IPS-20b (cell line): ENCODE measurements at regions not wholly inside any gene's neighbourhood (a gene's known extent, or its start where the extent isn't known, plus 50 kb on each side); places are given as distances from the start of the nearest gene placed in this dataset.
A peak's percentile ranks its signal among the peaks of the same experiment; 100 is the strongest.

Experiments
- H3K27ac ChIP-seq: one replicate; pipeline ENCODE4 v1.5.1; 2013; ENCODE audit warnings: low read length
- H3K27me3 ChIP-seq: 2 replicates; pipeline ENCODE4 v1.6.1; 2013; ENCODE audit warnings: mild to moderate bottlenecking, low read length, inconsistent platforms; ENCODE audit not compliant: insufficient read depth
- H3K36me3 ChIP-seq: 2 replicates; pipeline ENCODE4 v1.6.1; 2013; ENCODE audit warnings: low read depth, mild to moderate bottlenecking, inconsistent platforms, low read length, moderate library complexity; ENCODE audit not compliant: insufficient read depth
- H3K4me1 ChIP-seq: 2 replicates; pipeline ENCODE4 v1.6.1; 2013; ENCODE audit warnings: mild to moderate bottlenecking, control low read depth, inconsistent platforms, low read length, moderate library complexity; ENCODE audit not compliant: insufficient read depth
- H3K4me3 ChIP-seq: 2 replicates; pipeline ENCODE4 v1.5.1; 2013; ENCODE audit warnings: mild to moderate bottlenecking, low read length, inconsistent platforms
- H3K9ac ChIP-seq: 2 replicates; pipeline ENCODE4 v1.6.1; 2013; ENCODE audit warnings: low read depth, mild to moderate bottlenecking, inconsistent platforms, low read length, moderate library complexity
- H3K9me3 ChIP-seq: 2 replicates; pipeline ENCODE4 v1.6.1; 2013; ENCODE audit warnings: mild to moderate bottlenecking, low read depth, low read length, inconsistent platforms; ENCODE audit not compliant: insufficient read depth

DNA sequence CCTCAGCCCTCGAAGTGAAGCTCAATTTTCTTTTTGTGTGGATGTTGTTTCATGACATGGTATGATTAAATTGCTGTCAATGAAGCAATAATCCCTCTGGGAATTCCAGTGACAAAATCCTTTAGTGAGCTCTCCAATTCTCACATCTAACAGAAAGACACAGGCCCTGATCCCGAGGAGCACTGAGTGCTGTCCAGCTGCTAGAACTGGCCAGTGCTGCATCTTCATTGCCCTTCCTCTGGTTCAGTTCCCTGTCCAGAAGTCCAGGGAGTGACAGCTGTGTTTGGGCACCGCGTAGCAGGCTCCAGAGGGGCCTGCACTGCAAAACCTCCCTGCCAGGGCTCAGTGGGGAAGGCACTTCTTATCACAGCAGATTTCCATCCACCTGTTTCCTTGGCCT lies 516.8 kb upstream of the ATP11B start:
- no peaks in the 10 kb centered on the region for H3K36me3 ChIP-seq
- H3K4me3 ChIP-seq = no peak overlapping the region
- peaks cover 17% of the 10 kb centered on the region; the same call in 1 of the 2 replicates for H3K4me1 ChIP-seq
- no peaks in the 10 kb centered on the region for H3K9me3 ChIP-seq
- H3K9ac ChIP-seq = no peak overlapping the region
- H3K27me3 ChIP-seq = no peaks in the 10 kb centered on the region
- no peak overlapping the region for H3K27ac ChIP-seq

DNA sequence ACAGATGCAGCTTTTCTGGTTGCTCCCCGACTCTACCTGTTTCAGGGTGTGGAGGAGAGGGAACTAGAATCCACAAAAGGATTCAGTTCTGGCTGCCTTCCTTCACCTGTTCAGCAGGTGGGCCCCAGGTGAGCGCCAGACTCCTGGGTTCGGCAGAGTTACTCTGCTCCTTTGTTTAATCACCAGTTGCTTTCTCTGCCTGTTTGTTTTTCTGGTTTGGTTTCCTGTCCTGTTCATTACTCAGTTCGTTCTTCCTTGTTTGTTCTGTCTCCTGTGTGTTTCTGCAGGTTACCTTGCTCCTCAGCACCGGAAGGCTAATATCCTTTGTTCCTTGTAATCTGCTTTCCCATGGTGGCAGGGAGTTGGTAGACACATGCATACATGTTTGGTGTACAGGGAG lies 508.5 kb upstream of the ATP11B start:
- Histone ChIP-seq H3K4me3 (no peak overlapping the region), H3K9me3 (no peaks in the 10 kb centered on the region), H3K27ac (no peak overlapping the region), H3K27me3 (no peaks in the 10 kb centered on the region), H3K9ac (peak overlapping the region; percentile 33; the same call in 1 of the 2 replicates), H3K4me1 (peaks cover 10% of the 10 kb centered on the region; the same call in 1 of the 2 replicates), H3K36me3 (no peaks in the 10 kb centered on the region)

DNA sequence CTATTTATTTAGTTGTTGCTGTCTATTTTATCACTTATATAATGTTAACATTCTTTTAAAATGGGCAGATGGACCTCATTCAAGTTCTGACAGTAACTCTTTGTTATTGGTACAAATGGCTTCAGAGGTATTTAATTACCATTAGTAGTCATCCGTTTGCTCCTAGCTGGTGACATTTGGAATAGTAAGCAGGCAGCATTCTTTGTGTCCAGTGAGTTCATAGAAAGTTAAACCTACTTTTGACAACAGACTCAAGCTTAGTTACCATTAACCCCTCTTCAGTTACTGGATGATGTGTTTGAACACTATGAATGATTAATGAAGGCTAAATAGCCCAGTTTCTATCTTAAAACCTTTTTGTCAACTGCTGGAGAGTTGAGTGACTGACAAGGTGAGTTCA lies 500.7 kb upstream of the ATP11B start:
- no peaks in the 10 kb centered on the region for H3K36me3 ChIP-seq
- H3K9ac ChIP-seq = no peak overlapping the region
- no peaks in the 10 kb centered on the region for H3K4me1 ChIP-seq
- no peaks in the 10 kb centered on the region for H3K27me3 ChIP-seq
- H3K9me3 ChIP-seq = no peaks in the 10 kb centered on the region
- H3K27ac ChIP-seq = no peak overlapping the region
- no peak overlapping the region for H3K4me3 ChIP-seq

DNA sequence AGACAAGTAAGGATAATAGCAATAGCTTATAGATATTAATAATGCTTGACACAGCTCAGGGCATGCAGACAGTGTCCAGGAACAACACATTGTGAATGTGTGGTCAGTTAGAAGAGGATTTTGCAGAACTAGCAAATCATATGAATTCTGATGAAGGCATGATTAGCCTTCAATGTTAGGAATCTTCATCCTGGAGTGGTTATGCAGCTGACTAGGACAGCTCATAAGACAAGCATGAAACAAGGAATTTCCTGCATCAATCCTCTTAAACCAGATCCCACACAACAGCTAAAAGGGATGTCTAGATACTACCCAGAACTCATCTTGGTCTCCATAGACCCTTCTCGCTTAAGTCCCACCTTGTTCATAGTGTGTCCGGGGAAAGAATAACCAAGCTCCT lies 499.0 kb upstream of the ATP11B start:
- H3K9me3 ChIP-seq = no peaks in the 10 kb centered on the region
- no peaks in the 10 kb centered on the region for H3K4me1 ChIP-seq
- no peaks in the 10 kb centered on the region for H3K36me3 ChIP-seq
- H3K4me3 ChIP-seq = no peak overlapping the region
- no peak overlapping the region for H3K27ac ChIP-seq
- H3K9ac ChIP-seq = no peak overlapping the region
- H3K27me3 ChIP-seq = no peaks in the 10 kb centered on the region

DNA sequence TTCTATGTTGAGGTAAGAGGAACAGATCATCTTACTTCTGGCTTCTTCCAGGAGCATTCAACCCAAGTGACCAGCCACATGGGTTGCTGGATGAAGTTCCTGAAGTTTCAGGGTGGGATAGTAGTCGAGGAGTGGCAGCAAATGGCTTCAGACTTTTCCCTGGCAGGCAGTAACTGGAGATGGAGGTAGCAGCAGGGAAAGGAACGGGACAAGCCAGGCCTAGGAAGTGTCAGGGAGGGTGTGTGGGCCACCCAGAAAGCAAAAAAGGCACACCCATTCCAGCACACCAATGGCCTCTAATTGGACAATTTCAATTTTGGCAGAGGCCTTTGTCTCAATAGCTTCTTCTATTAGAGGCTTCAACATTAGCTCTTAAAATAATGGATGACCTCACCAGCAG lies 498.6 kb upstream of the ATP11B start:
- Histone ChIP-seq H3K9me3 (no peaks in the 10 kb centered on the region), H3K27me3 (no peaks in the 10 kb centered on the region), H3K36me3 (no peaks in the 10 kb centered on the region), H3K4me3 (no peak overlapping the region), H3K27ac (no peak overlapping the region), H3K4me1 (no peaks in the 10 kb centered on the region), H3K9ac (no peak overlapping the region)

DNA sequence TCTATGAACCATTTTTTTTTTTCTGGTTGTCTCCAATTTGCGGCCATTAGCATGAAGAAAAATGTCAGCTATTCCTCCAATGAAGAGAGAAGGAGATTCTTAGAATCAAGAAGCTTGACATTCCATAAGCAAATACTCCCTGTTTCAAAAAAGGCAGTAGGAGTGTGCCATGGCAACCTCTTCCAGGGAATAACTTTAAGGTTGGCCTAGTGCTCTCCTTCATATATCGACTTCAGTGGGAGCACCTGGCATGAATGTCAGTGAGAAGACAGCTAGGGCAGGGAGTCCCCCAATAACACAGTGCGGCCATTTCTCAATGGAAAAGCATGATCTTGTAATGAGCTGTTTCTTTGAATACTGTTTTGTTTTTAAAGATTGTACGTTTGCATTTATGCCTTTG lies 493.0 kb upstream of the ATP11B start:
- no peak overlapping the region for H3K4me3 ChIP-seq
- H3K27me3 ChIP-seq = no peaks in the 10 kb centered on the region
- H3K27ac ChIP-seq = no peak overlapping the region
- H3K9ac ChIP-seq = no peak overlapping the region
- H3K9me3 ChIP-seq = no peaks in the 10 kb centered on the region
- H3K36me3 ChIP-seq = no peaks in the 10 kb centered on the region
- H3K4me1 ChIP-seq = no peaks in the 10 kb centered on the region

DNA sequence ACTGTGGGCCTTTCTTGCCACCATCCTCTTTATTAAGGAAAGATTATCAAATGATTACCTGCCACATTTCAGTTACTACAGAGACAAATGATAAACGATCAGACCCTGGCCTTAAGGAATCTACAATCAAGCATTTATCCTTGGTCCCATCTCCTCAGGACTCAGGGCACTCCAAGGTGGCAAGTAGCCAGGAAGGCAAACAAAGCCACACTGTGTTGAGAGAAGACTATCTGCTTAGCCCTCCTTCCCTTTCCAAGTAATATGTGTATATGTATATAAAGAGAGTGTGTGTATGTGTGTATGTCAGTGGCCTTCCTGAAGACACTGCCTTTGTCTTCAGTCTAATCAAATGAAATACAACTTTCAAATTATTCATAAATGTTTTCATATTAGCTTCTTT lies 490.1 kb upstream of the ATP11B start:
- no peak overlapping the region for H3K4me3 ChIP-seq

DNA sequence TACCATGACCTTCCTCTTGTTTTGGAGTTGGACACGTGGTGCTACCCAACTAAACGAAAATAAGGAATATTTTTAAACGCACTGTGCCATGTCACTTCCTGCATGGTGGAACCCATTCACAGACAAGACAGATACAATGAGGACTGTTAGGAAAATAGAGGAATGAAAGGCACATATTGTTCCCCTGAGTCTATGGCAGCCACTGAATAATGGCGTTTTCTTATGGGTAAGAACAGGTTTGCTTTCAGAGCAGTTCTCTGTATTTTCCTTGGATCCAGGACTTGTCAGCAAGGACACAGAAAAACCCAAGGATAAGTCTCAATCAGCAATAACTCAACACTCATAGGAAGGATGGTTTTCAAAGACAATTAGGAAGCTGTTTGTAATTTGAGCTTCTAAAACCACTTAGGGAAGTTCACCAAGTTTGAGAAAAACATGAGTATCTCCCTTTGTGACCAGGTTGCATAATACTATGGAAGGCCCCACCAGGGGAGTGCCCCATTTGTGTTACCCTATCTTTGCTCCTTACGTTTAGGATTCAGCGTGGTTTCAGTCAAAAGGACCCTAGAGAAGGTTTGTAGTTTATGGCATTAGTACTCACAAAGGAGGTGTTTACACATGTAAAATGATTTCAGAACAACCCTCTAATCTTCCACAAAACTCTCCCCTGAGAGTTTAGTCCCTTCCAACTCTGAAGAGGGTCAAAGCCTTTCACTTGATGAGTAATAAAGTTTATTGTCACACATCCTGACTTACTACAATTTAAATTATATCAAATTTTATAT lies 487.2 kb upstream of the ATP11B start:
- H3K9ac ChIP-seq = no peak overlapping the region
- H3K9me3 ChIP-seq = no peaks in the 10 kb centered on the region
- no peaks in the 10 kb centered on the region for H3K27me3 ChIP-seq
- no peaks in the 10 kb centered on the region for H3K4me1 ChIP-seq
- H3K27ac ChIP-seq = no peak overlapping the region
- no peaks in the 10 kb centered on the region for H3K36me3 ChIP-seq
- no peak overlapping the region for H3K4me3 ChIP-seq

More for the DNA sequence above, 490.1 kb upstream of the ATP11B start:
- Histone ChIP-seq H3K9ac (no peak overlapping the region), H3K4me1 (no peaks in the 10 kb centered on the region), H3K36me3 (no peaks in the 10 kb centered on the region), H3K9me3 (no peaks in the 10 kb centered on the region), H3K27me3 (no peaks in the 10 kb centered on the region), H3K27ac (no peak overlapping the region)

DNA sequence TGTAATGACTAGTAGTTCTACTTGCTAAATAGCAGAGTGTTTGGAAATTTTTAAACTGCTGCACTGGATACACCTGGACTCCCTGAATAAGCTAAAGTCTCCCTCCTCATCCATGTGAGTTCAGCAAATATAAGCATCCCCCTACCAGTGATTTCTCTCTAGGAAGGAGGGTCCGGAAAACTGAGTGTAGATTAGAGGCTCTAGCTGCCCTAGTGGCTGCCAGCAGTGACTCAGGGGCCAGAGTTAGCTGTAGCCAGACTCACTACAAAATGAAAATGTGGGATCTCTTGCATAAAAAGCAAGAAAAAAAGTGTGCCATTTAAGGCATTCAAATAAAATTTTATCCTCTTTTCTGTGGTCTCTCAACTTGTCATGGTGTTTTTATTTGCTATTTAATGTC lies 485.0 kb upstream of the ATP11B start:
- H3K27ac ChIP-seq = no peak overlapping the region
- no peaks in the 10 kb centered on the region for H3K36me3 ChIP-seq
- H3K9ac ChIP-seq = no peak overlapping the region
- no peaks in the 10 kb centered on the region for H3K27me3 ChIP-seq
- H3K4me3 ChIP-seq = no peak overlapping the region
- no peaks in the 10 kb centered on the region for H3K4me1 ChIP-seq
- H3K9me3 ChIP-seq = no peaks in the 10 kb centered on the region

DNA sequence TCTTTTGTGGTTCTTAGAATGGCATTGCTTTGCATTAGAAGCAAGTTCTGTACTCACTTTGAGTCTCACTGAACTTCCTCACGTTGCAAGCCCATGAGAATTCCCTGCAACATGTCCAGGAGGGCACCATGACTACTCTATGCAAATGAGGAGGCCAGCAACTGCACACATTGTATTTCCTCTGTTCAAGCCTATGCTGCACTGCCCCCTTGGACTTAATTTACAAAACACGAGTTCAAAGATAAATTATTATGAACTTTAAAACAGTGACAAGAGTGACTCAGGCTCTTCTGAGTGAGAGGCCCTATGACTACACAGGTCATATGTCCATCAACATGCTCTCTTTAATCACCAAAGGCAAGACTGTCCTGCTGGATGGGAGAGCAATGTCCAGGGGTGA lies 484.2 kb upstream of the ATP11B start:
- Histone ChIP-seq H3K9ac (no peak overlapping the region), H3K9me3 (no peaks in the 10 kb centered on the region), H3K4me3 (no peak overlapping the region), H3K27me3 (no peaks in the 10 kb centered on the region), H3K27ac (no peak overlapping the region), H3K36me3 (no peaks in the 10 kb centered on the region), H3K4me1 (no peaks in the 10 kb centered on the region)

DNA sequence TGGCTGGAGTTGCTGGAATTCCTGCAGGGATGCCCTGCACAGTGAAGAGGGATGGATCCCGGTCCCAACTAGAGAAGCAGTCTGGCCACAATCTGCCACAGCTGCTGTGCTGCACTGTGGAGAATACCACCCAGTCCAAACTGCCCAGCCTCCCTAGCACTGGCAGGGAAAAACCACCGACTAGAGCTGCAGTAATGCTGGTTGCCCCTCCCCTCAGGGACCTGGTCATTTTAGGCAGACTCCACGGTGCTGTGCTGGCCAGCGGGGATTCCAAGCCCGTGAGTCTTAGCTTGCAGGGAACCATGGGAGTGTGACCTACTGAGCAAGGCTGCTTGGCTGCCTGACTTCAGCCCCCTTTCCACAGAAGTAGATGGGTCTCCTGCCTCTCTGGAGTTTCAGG lies 478.0 kb upstream of the ATP11B start:
- H3K27ac ChIP-seq = no peak overlapping the region
- no peaks in the 10 kb centered on the region for H3K4me1 ChIP-seq
- H3K36me3 ChIP-seq = no peaks in the 10 kb centered on the region
- H3K4me3 ChIP-seq = no peak overlapping the region
- no peaks in the 10 kb centered on the region for H3K27me3 ChIP-seq
- no peak overlapping the region for H3K9ac ChIP-seq
- peaks cover 15% of the 10 kb centered on the region for H3K9me3 ChIP-seq

DNA sequence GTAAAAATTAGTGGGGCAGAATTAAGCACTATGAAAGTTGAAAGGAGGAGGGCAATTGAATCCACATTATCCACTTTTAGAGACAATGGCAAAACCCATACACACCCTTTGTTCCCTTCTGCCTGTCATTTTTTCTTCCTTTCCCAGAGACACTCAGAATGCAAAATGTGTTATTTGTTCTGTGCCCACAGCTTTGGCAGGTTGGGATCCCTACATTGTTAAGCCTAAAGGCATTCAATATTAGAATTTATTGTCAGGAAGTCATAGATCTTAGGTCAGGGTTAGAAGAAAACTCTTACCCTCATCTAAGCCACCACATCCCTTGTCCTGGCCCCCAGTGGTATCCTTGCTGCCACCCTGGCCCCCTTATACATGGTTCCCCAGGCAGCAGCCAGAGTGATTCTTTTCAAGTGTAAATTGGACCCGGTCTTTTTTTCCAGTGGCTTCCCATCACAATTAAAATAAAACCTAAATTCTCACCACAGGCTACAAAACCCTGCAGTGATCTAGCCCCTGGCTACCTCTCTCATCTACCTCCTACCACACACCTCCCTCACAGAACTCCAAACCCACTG lies 470.1 kb upstream of the ATP11B start:
- H3K27me3 ChIP-seq = no peaks in the 10 kb centered on the region
- H3K36me3 ChIP-seq = no peaks in the 10 kb centered on the region
- no peak overlapping the region for H3K9ac ChIP-seq
- no peak overlapping the region for H3K27ac ChIP-seq
- peaks cover 41% of the 10 kb centered on the region for H3K4me1 ChIP-seq
- peaks cover 10% of the 10 kb centered on the region for H3K9me3 ChIP-seq
- no peak overlapping the region for H3K4me3 ChIP-seq
